Upper lobe of right lung (tissue), 1 donor: ENCODE measurements at regions not wholly inside any gene's neighbourhood (a gene's known extent, or its start where the extent isn't known, plus 50 kb on each side); places are given as distances from the start of the nearest gene placed in this dataset.

Experiments
- ATAC-seq: fragments of 200-7000 bp; cut with Tn5 transposase; one replicate; pipeline ENCODE4 v1.9.1; 2020; ENCODE audit warnings: mild to moderate bottlenecking, moderate library complexity
- DNase-seq: peaks from one replicate; pipeline ENCODE4 v3.0.0-alpha.2; 2020
- H3K27ac ChIP-seq: fragments of 200-600 bp; one replicate; pipeline ENCODE4 v1.8.0; 2022
- H3K27me3 ChIP-seq: fragments of 200-600 bp; one replicate; pipeline ENCODE4 v1.8.0; 2022; ENCODE audit warnings: mild to moderate bottlenecking
- H3K36me3 ChIP-seq: fragments of 200-600 bp; one replicate; pipeline ENCODE4 v1.8.0; 2022
- H3K4me1 ChIP-seq: fragments of 200-600 bp; one replicate; pipeline ENCODE4 v1.8.0; 2022
- H3K4me3 ChIP-seq: fragments of 200-600 bp; one replicate; pipeline ENCODE4 v1.8.0; 2022; ENCODE audit warnings: mild to moderate bottlenecking
- H3K9me3 ChIP-seq: fragments of 200-600 bp; one replicate; pipeline ENCODE4 v1.8.0; 2022
- CTCF ChIP-seq: fragments of 200-600 bp; IDR thresholded peaks from one replicate; pipeline ENCODE4 v1.8.0; 2022; ENCODE audit warnings: antibody characterized with exemption
- intact Hi-C: fragments of 100-400 bp; cut with DNase I; formaldehyde crosslinking; loops from one replicate; pipeline ENCODE4 v1.11.0; 2022
- donor health status: DM: no; HTN: yes; CAD: no; lungs with severe emphysema.

- no peak for ATAC-seq
- H3K27me3 ChIP-seq = no peaks in the 10 kb centered on the region
- no peak overlapping the region for H3K27ac ChIP-seq
- no peak for DNase-seq
- no peak overlapping the region for H3K4me3 ChIP-seq
- no peaks in the 10 kb centered on the region for H3K36me3 ChIP-seq
- no peaks in the 10 kb centered on the region for H3K4me1 ChIP-seq
- no peak for TF ChIP-seq CTCF
- no peaks in the 10 kb centered on the region for H3K9me3 ChIP-seq
- intact Hi-C loops = no loop called here
These were observed 898.8 kb downstream of the TTLL7 start for GRCh38 chr1:83100133-83100532.

- Histone ChIP-seq H3K27ac (no peak overlapping the region), H3K9me3 (no peaks in the 10 kb centered on the region), H3K4me1 (no peaks in the 10 kb centered on the region), H3K27me3 (no peaks in the 10 kb centered on the region), H3K36me3 (no peaks in the 10 kb centered on the region), H3K4me3 (no peak overlapping the region)
- intact Hi-C loops = no loop called here
- TF ChIP-seq CTCF = no peak
- ATAC-seq (no peak), DNase-seq (no peak)
These were observed 900.1 kb downstream of the TTLL7 start for GRCh38 chr1:83098791-83099190.

- intact Hi-C loops = no loop called here
- ATAC-seq = no peak
- Histone ChIP-seq H3K36me3 (no peaks in the 10 kb centered on the region), H3K27me3 (no peaks in the 10 kb centered on the region), H3K4me1 (no peaks in the 10 kb centered on the region), H3K4me3 (no peak overlapping the region), H3K9me3 (no peaks in the 10 kb centered on the region), H3K27ac (no peak overlapping the region)
- no peak for DNase-seq
- no peak for TF ChIP-seq CTCF
These were observed 900.8 kb downstream of the TTLL7 start for GRCh38 chr1:83098131-83098530.

- no peaks in the 10 kb centered on the region for H3K4me1 ChIP-seq
- no peaks in the 10 kb centered on the region for H3K36me3 ChIP-seq
- H3K27ac ChIP-seq = no peak overlapping the region
- no peak for TF ChIP-seq CTCF
- intact Hi-C loops = no loop called here
- H3K9me3 ChIP-seq = no peaks in the 10 kb centered on the region
- no peak overlapping the region for H3K4me3 ChIP-seq
- ATAC-seq (no peak), DNase-seq (no peak)
- H3K27me3 ChIP-seq = no peaks in the 10 kb centered on the region
These were observed 901.2 kb downstream of the TTLL7 start for GRCh38 chr1:83097715-83098114.

GRCh38 chr1:83095570-83095969 lies 903.4 kb downstream of the TTLL7 start:
- H3K4me3 ChIP-seq = no peak overlapping the region
- no peak overlapping the region for H3K27ac ChIP-seq
- no peaks in the 10 kb centered on the region for H3K4me1 ChIP-seq
- H3K9me3 ChIP-seq = no peaks in the 10 kb centered on the region
- TF ChIP-seq CTCF = no peak
- H3K36me3 ChIP-seq = no peaks in the 10 kb centered on the region
- ATAC-seq (no peak), DNase-seq (no peak)
- H3K27me3 ChIP-seq = no peaks in the 10 kb centered on the region
- intact Hi-C loops = no loop called here

GRCh38 chr1:83090195-83090594 lies 908.7 kb downstream of the TTLL7 start:
- H3K27ac ChIP-seq = no peak overlapping the region
- no peak for ATAC-seq
- no peak for DNase-seq
- H3K27me3 ChIP-seq = no peaks in the 10 kb centered on the region
- H3K4me1 ChIP-seq = no peaks in the 10 kb centered on the region
- no peak for TF ChIP-seq CTCF
- H3K36me3 ChIP-seq = no peaks in the 10 kb centered on the region
- no peak overlapping the region for H3K4me3 ChIP-seq
- no peaks in the 10 kb centered on the region for H3K9me3 ChIP-seq
- intact Hi-C loops = no loop called here
